MG63 (cell line): ENCODE measurements at regions not wholly inside any gene's neighbourhood (a gene's known extent, or its start where the extent isn't known, plus 50 kb on each side); places are given as distances from the start of the nearest gene placed in this dataset.

Experiments used
- DNase-seq: peaks from one replicate; pipeline ENCODE4 v3.0.0-alpha.2; 2020
- H3K27me3 ChIP-seq: fragments of 250-450 bp; sonication (Bioruptor Pico); 2 replicates; pipeline ENCODE4 v1.5.1; 2020; ENCODE audit warnings: mild to moderate bottlenecking, moderate library complexity
- H3K36me3 ChIP-seq: fragments of 250-450 bp; sonication (Bioruptor Pico); 2 replicates; pipeline ENCODE4 v1.5.1; 2020; ENCODE audit warnings: mild to moderate bottlenecking, moderate library complexity
- H3K4me3 ChIP-seq: fragments of 250-450 bp; sonication (Bioruptor Pico); 2 replicates; pipeline ENCODE4 v1.5.1; 2020; ENCODE audit warnings: mild to moderate bottlenecking, moderate library complexity
- H3K9me3 ChIP-seq: fragments of 250-450 bp; sonication (Bioruptor Pico); 2 replicates; pipeline ENCODE4 v1.5.1; 2020; ENCODE audit warnings: mild to moderate bottlenecking, moderate library complexity

DNA sequence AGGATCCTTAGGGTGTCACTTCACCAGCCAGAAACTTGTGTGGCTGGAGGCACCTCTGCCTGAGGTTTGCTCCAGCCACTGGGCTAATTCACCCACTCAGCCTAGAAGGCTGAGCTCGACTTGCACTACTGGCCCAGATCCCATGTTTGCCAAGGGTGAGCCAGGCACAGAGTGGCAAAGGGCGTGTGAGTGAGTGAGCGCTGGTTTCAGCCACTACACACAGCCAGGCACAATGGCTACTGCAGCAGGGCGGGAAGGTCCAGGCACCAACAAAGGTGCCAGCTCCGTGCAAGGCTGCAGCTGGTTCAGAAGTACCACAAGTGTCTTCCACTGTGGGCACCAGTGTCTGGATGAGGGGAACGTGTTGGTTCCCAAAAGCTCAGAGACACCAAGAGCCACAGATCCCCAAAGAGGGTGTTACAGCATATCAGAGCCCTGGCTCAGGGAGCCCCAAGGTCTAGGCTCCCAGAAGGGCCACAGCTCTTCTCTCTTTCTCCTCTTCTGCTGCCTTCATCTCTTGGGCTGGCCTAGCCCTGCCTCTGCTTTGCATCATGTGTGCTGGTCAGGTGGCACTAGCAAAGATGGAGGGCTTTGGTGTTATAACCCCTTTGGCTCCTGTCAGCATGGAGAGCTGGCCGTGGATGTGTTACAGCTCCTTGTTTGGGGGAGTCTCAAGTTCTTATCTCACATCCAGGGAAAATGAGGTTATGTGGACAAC is 736.3 kb upstream of the KLHL1 start:
- DNase-seq = no peak
- no peaks in the 10 kb centered on the region for H3K27me3 ChIP-seq
- H3K4me3 ChIP-seq = no peak overlapping the region
- H3K36me3 ChIP-seq = no peaks in the 10 kb centered on the region
- H3K9me3 ChIP-seq = no peaks in the 10 kb centered on the region

DNA sequence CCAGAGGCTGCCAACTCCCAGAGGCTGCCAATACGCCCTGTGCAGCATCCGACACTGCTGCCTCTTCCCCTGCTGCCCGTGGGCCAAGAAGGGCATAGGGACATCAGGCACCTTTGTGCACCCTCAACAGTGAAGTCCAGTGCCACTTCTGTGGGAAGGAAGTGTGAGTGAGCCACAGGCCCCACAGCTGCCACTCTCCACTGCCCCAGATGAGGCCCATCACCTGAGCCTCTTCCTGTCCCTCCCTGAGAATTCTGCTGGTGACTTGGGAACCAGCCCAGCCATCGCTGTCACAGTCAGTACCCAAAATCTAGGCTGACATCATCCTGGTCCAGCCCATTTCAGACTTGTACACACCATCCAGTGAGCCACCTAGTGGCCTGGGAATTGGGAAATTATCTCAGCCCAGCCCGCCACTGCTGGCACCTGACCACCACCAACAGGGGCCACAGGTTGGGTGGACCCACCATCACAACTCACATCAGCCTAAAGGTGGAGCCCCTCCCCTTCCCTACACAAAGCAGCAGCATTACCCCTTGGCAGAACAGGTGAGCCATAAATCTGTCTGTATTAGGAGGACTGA is 733.9 kb upstream of the KLHL1 start:
- Histone ChIP-seq H3K36me3 (no peaks in the 10 kb centered on the region), H3K27me3 (no peaks in the 10 kb centered on the region), H3K4me3 (no peak overlapping the region), H3K9me3 (no peaks in the 10 kb centered on the region)
- DNase-seq = no peak

DNA sequence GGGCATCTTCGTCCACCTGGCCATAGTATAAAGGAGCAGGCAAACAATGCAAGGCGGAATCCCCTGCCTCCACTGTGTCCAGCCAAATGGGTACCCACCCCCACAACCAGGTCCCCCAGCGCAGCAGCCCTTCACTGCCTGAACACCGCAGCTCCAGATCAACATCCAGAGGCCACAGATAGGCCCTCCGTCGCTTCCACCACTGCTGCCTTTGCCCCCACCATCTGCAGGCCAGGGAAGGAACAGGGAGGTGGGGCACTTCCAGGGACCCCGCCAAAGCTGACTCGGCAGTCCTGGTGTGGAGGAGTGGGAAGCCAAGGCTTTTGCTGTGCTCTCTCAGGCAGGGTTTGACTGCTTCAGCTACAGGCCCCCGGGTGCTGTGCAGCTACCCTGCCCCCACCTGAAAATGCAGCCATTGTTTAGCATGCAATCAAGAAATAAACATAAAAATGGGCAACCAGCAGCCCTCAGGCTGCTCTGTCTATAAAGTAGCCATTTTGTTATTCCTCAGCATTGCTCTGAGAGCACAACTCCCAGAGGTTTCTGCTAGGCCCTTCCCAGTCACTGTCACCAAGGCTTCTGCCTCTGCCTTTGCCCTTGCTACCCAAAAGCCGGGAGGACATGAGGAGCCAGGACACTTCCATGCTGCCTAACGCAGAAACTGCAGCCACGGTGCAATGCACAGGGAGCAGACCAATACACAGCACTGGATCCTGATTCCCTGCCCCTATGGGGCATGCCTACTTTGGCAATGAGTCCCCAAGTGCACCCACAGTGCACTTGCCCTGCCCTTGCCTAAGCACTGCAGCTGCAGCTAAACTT is 733.2 kb upstream of the KLHL1 start:
- no peak for DNase-seq
- no peak overlapping the region for H3K4me3 ChIP-seq
- no peaks in the 10 kb centered on the region for H3K9me3 ChIP-seq
- no peaks in the 10 kb centered on the region for H3K36me3 ChIP-seq
- H3K27me3 ChIP-seq = no peaks in the 10 kb centered on the region

DNA sequence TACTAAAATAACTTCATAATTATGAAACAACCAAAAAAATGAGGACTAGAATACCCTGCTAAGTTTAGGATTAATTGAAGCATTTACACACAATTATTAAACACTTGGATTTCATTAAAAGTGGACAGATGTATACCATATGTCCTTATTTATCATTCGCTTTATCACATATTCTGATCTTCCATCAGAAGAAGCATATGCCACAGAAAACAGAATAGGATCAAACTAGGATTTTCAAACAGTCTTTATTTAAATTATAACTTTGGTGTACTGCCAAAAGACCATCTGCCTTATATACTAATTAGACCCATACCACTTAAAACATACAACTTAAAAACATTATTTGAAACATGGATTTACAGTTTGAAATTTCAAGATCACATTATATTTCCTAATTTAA is 727.1 kb upstream of the KLHL1 start:
- Histone ChIP-seq H3K9me3 (no peaks in the 10 kb centered on the region), H3K27me3 (no peaks in the 10 kb centered on the region), H3K4me3 (no peak overlapping the region), H3K36me3 (no peaks in the 10 kb centered on the region)
- DNase-seq = no peak

DNA sequence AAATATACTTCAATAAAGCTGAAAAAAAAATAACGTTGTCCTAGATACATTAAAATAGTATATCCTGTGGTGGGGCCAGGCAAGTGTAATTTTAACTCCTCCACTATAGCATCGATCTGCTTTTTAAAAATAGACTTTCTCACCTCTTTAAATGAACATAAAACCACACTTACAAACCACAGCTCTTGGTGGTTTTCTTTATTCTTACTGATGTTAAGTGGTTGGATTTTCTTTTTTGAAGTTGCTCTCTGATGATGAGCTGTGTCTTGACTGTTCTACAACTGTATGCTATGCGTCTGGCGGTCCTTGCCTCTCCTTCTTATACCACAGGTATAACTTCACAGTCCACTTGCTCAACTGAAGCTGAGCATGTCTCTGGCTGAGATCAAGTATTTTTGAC is 721.5 kb upstream of the KLHL1 start:
- DNase-seq = no peak
- Histone ChIP-seq H3K27me3 (no peaks in the 10 kb centered on the region), H3K4me3 (no peak overlapping the region), H3K36me3 (no peaks in the 10 kb centered on the region), H3K9me3 (no peaks in the 10 kb centered on the region)

DNA sequence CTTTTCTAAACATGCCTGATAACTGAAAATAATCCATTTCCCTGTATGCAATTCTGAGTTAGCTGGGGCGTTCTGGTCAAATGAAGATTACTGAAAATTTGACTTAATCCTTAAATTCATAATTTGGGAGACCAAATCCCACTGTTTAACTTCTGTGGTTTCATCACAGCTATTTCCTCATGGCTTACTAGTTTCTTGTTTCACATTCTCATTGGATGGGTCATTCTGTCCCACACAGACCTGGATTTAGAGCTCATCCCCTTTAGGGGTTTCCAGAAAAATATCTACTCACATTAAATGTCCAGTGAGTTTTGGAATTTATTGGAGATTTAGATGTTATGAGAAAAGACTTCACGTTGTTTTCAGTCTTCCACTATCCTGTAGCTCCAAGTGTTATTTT is 709.3 kb upstream of the KLHL1 start:
- Histone ChIP-seq H3K36me3 (no peaks in the 10 kb centered on the region), H3K27me3 (no peaks in the 10 kb centered on the region), H3K4me3 (no peak overlapping the region), H3K9me3 (no peaks in the 10 kb centered on the region)
- DNase-seq = no peak

DNA sequence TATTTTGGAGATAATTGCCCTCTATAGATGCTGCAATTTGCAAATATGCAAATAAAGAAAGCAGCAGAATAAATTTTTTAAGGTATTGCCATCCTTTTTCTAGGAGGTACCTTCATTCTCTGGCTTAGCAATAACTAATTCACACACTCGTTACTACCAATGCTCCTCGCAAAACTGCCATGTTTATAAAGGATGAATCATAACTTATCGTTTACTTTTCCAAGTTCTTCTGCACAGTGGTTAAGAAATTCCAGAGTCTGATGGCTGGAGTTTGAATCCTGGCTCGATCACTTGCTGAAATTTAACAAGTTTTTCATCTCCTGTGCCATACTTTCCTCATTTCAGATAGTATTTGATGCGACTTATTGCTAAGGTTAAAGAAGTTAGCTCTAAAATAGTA is 708.6 kb upstream of the KLHL1 start:
- DNase-seq = no peak
- H3K4me3 ChIP-seq = no peak overlapping the region
- H3K9me3 ChIP-seq = no peaks in the 10 kb centered on the region
- no peaks in the 10 kb centered on the region for H3K27me3 ChIP-seq
- no peaks in the 10 kb centered on the region for H3K36me3 ChIP-seq

DNA sequence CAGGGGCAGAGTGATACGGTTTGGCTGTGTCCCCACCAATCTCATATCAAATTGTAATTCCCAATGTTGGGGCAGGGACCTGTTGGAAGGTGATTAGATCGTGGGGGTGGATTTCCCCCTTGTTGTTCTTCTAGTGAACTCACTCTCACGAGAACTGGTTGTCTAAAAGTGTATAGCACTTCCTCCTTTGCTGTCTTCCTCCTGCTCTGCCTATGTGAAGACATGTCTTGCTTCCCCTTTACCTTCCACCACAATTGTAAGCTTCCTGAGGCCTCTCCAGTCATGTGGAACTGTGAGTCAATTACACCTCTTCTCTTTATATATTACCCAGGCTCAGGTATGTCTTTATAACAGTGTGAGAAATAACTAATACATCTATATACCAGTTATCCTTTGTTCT is 706.4 kb upstream of the KLHL1 start:
- Histone ChIP-seq H3K27me3 (no peaks in the 10 kb centered on the region), H3K9me3 (no peaks in the 10 kb centered on the region), H3K4me3 (no peak overlapping the region), H3K36me3 (no peaks in the 10 kb centered on the region)
- DNase-seq = no peak

DNA sequence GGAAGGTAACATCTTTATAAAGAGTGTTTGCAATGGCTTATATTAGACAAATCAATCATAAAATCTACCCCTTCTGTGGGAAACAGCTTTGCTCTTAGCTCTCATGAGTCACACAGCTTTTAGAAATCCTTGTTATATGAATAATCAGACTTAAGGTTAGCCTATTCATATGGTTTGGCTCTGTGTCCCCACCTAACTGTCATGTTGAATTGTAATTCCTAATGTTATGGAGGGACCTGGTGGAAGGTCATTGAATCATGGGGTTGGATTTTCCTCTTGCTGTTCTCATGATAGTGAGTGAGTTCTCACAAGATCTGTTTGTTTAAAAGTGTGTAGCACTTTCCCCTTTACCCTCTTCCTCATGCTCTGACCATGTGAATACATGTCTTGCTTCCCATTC is 704.2 kb upstream of the KLHL1 start:
- Histone ChIP-seq H3K36me3 (no peaks in the 10 kb centered on the region), H3K27me3 (no peaks in the 10 kb centered on the region), H3K9me3 (no peaks in the 10 kb centered on the region), H3K4me3 (no peak overlapping the region)
- DNase-seq = no peak

DNA sequence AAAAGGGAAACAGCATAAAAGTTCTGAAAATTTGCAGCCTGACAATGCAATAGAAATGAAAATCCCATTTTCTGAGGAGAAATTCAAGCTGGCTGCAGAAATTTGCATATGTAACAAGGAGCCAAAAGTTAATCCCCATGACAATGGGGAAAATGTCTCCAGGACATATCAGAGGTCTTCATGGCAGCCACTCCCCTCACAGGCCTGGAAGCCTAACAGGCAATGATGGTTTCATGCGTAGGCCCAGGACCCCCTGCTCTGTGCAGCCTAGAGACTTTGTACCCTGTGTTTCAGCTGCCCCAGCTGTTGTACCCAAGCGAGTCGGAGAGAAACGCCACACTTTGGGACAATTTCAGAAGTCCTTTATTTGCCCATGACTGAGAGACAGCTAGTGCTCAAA is 701.3 kb upstream of the KLHL1 start:
- no peaks in the 10 kb centered on the region for H3K27me3 ChIP-seq
- no peak overlapping the region for H3K4me3 ChIP-seq
- H3K9me3 ChIP-seq = no peaks in the 10 kb centered on the region
- H3K36me3 ChIP-seq = no peaks in the 10 kb centered on the region
- DNase-seq = no peak

DNA sequence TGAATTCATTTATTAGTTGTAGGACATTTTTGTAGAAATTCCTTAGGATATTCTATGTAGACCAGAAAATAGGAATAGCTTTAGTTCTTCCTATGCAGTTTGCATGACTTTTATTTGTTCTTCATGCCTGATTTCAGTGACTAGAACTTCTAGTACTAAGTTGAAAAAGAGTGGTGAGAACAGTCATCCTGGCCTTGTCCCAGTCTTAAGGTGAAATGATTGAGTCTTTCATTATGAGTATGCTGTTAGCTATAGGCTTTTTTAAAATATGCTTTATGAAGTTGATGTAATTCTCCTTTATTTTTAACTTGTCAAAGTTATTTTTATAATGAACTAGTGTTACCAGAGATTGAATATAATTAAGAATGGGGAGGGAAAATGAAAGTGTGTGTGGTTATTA is 690.1 kb upstream of the KLHL1 start:
- DNase-seq = no peak

DNA sequence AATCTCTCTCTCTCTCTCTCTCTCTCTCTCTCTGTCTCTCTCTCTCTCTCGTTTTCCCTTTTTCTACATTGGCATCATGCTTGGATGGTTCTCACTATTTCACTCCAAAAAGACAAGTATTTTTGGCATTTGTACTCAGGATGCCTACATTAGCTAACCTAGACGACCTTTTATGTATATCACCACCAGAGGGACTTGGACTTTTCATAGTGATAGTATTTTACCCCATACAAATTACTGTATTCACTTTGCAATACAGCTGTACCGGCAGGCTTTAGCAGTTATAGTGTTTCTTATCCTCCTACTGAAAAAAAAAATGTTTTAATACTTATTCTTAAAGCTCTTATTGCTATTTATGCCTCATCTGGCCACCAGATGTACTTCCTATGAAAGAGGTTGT is 687.2 kb upstream of the KLHL1 start:
- no peaks in the 10 kb centered on the region for H3K27me3 ChIP-seq
- no peaks in the 10 kb centered on the region for H3K9me3 ChIP-seq
- no peaks in the 10 kb centered on the region for H3K36me3 ChIP-seq
- no peak overlapping the region for H3K4me3 ChIP-seq
- no peak for DNase-seq

More for the DNA sequence above, 690.1 kb upstream of the KLHL1 start:
- H3K36me3 ChIP-seq = no peaks in the 10 kb centered on the region
- no peaks in the 10 kb centered on the region for H3K9me3 ChIP-seq
- H3K27me3 ChIP-seq = no peaks in the 10 kb centered on the region
- H3K4me3 ChIP-seq = no peak overlapping the region

DNA sequence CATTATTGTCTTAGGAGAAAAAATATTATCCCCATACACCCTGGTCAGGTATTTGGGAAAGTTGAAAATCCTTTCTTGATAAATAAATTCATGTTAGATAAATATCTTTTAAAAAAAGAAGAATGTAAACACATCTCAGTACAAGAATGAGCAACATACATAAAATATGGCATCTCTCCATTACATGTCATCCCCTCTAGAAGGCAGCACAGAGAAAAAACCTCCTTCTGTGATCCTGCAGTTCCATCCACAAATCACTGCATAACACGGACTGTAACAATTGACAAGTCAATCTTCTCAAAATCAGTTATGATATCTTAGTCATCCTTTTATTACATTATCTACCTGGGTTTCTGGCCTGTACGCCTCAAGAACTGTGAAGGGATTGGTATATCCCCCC is 683.9 kb upstream of the KLHL1 start:
- H3K36me3 ChIP-seq = no peaks in the 10 kb centered on the region
- no peaks in the 10 kb centered on the region for H3K9me3 ChIP-seq
- no peak for DNase-seq
- H3K27me3 ChIP-seq = no peaks in the 10 kb centered on the region
- no peak overlapping the region for H3K4me3 ChIP-seq

DNA sequence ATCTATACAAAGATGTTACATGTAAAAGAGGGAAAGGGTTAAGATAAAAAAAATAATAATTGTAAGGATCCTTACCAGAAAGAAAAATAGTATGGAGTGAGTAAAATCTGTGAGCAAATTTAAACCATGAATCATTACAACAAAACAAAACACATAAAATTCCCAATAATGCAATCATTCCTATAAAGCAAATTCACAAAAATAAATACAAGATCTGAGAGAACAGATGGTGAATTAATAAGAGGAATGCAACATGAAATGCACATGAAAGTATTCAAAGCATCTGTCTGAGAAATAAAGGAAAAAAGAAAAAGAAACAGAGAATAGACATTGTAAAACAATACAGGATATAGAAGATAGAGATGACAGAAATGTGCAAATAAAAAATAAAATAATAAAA is 681.5 kb upstream of the KLHL1 start:
- no peak for DNase-seq
- H3K4me3 ChIP-seq = no peak overlapping the region
- no peaks in the 10 kb centered on the region for H3K27me3 ChIP-seq
- no peaks in the 10 kb centered on the region for H3K9me3 ChIP-seq
- H3K36me3 ChIP-seq = no peaks in the 10 kb centered on the region

DNA sequence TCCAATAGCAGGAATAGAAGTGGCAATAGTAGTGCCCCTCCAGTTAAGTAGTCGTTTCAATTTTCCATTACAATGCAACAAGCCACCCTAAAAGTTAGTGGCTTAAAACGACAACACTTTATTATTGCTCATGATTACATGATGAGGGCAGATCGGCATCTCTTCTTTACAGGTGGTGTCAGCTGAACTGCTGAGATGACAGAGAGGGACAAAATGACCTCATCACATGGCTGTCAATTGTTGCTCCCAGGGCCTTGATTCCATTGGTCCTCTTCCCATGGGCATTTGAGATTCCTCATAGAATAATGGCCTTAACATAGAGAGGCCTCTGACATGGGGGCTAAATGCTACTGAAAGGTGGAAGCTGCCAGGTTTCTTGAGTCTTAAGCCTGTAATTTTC is 679.8 kb upstream of the KLHL1 start:
- H3K4me3 ChIP-seq = no peak overlapping the region
- no peaks in the 10 kb centered on the region for H3K27me3 ChIP-seq
- H3K36me3 ChIP-seq = no peaks in the 10 kb centered on the region
- DNase-seq = no peak
- no peaks in the 10 kb centered on the region for H3K9me3 ChIP-seq

DNA sequence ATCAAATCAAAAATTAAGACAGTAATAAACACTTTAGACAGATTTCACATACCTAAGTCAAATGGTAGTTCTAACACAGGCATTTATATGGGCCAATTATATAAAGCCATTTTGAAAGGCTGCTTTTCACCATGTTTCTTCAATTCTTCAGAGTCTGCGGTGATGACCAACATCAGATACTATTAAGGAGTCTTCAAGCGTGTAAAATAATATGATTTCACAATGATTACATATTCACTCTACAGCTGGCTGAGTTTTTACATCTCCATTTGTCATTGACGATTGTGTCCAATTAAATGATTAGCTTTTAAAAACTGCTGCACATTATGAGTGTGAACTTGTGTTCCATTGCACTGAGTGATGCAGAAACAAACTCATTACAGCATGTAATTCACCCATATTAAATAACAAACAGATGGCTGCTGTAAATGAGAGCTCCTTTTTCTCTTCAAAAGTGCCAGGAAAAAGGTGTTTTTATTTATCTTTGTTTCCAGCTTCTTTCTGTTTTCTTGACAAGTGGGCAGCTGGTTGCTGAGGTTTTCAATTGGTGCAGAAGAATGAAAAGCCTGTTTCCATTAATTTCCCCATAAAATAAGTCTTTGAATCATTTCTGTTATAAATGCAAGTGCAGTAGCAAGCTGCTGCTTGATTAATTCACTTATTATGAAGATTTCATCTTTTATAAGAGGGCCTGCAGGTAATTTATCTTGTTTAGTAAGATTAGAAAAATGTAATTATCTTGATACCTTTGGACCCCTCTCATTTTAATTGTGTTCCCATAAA is 676.1 kb upstream of the KLHL1 start:
- Histone ChIP-seq H3K9me3 (no peaks in the 10 kb centered on the region), H3K36me3 (no peaks in the 10 kb centered on the region), H3K4me3 (no peak overlapping the region), H3K27me3 (no peaks in the 10 kb centered on the region)
- no peak for DNase-seq

DNA sequence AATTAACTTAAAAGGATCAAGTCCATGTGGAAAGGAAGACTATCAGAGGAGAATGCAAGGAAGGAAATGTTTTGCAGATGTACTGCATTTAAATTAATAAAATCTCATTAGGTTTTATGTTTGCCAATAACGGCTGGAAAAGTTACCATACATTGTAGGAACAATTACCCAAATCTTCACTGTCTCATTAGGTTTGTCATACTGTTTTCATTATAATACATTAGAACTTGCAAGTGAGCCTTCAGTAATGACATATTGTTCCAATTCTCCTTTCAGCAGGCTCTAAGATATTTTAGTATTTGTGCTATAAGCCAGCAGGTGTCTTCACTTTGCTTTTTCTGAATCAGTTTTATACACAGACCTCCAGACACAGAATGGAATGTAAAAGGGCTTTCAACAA is 661.6 kb upstream of the KLHL1 start:
- no peak for DNase-seq
- no peaks in the 10 kb centered on the region for H3K27me3 ChIP-seq
- H3K9me3 ChIP-seq = no peaks in the 10 kb centered on the region
- H3K4me3 ChIP-seq = no peak overlapping the region
- H3K36me3 ChIP-seq = no peaks in the 10 kb centered on the region
